ENCODE measurements at regions not wholly inside any gene's neighbourhood (a gene's known extent, or its start where the extent isn't known, plus 50 kb on each side); places are given as distances from the start of the nearest gene placed in this dataset.

DNA sequence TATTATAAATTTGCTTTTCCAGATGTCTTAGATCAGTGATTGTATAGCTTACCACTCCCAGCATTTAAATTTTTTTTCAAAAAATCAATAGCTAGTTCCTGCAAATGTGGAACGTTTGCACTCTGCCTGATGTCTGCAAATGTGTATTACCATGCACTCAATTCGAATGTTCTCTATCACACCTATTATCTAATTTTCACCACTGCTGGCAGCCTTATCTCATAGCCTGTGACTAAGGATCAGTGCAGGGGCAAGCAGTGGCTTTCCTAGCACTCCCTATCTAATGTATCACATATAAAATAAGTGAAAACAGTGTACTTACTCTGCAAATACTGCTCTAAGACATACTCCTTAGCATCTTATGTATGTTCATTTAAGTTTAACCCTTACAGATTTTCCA lies 196.3 kb upstream of the PLSCR5 start (continued):
- TF ChIP-seq YY1 (IDR thresholded peaks at IDR 0.05; ENCODE audit: extremely low read depth, insufficient replicate concordance, low read depth, low read length) = no peak
- TF ChIP-seq SRF (IDR thresholded peaks at IDR 0.05; ENCODE audit: low read depth) = no peak

DNA sequence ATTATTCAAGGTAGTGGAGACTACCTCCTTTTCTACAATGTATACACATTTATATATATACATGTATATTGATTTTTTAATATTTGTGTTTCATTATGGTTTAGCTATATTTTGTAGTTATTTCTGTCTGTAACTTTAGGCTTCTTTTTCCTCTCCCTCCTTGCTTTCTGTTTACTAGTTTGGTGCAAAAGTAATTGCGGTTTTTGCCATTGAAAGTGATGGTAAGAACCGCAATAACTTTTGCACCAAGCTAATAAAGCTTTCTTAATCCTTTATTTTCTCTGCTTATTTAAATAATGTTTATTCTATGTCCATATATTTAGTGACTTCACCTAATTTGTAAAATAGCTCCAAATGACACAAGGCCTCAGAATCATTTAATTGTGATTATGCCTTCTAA lies 195.3 kb upstream of the PLSCR5 start:
- intact Hi-C loops (cut with micrococcal nuclease) = no loop called here
- Histone ChIP-seq H3K4me2 (ENCODE audit: low read length) (no peak overlapping the region), H3K36me3 (ENCODE audit: control insufficient read depth in 1 of 2, insufficient read depth in 2 of 2, low read length in 2 of 2) (no peaks in the 10 kb centered on the region), H3K9ac (ENCODE audit: low read length) (no peak overlapping the region), H3K4me1 (ENCODE audit: control insufficient read depth in 1 of 2, insufficient read depth in 2 of 2, low read length in 2 of 2) (no peaks in the 10 kb centered on the region), H3K79me2 (ENCODE audit: insufficient read depth, low read length) (no peaks in the 10 kb centered on the region), H3K4me3 (replicated peaks in 1 of 2; ENCODE audit: low read depth in 1 of 2, low read length in 2 of 2) (no peak overlapping the region), H3K9me3 (ENCODE audit: control insufficient read depth in 1 of 2, insufficient read depth in 1 of 2, low read depth in 1 of 2, low read length in 2 of 2) (no peaks in the 10 kb centered on the region), H4K20me1 (ENCODE audit: insufficient read depth) (no peaks in the 10 kb centered on the region), H3K9me2 (ENCODE audit: insufficient read depth) (no peaks in the 10 kb centered on the region), H3K27me3 (ENCODE audit: insufficient read depth, low read length) (no peaks in the 10 kb centered on the region), H3K27ac (ENCODE audit: low read depth, low read length) (no peak overlapping the region), H2AFZ (ENCODE audit: low read depth, low read length, poor library complexity, severe bottlenecking) (no peak overlapping the region)
- no peak for DNase-seq (ENCODE audit: low read depth, low spot score)
- ChIA-PET POLR2A (no interaction called here), CTCF (no interaction called here), RAD21 (ENCODE audit: low non-redundant PET in 1 of 2, low total read pairs in 2 of 2, uncharacterized antibody in 2 of 2, unreplicated experiment in 2 of 2) (no interaction called here)
- no peak for TF ChIP-seq CEBPB (IDR thresholded peaks at IDR 0.05; ENCODE audit: low read depth)
- no peak for TF ChIP-seq SP1 (IDR thresholded peaks at IDR 0.05; ENCODE audit: low read depth)
- TF ChIP-seq ELF1 (IDR thresholded peaks at IDR 0.05; ENCODE audit: borderline replicate concordance, low read depth) = no peak
- TF ChIP-seq, protein P1, sequence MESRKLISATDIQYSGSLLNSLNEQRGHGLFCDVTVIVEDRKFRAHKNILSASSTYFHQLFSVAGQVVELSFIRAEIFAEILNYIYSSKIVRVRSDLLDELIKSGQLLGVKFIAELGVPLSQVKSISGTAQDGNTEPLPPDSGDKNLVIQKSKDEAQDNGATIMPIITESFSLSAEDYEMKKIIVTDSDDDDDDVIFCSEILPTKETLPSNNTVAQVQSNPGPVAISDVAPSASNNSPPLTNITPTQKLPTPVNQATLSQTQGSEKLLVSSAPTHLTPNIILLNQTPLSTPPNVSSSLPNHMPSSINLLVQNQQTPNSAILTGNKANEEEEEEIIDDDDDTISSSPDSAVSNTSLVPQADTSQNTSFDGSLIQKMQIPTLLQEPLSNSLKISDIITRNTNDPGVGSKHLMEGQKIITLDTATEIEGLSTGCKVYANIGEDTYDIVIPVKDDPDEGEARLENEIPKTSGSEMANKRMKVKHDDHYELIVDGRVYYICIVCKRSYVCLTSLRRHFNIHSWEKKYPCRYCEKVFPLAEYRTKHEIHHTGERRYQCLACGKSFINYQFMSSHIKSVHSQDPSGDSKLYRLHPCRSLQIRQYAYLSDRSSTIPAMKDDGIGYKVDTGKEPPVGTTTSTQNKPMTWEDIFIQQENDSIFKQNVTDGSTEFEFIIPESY (IDR thresholded peaks at IDR 0.05; ENCODE audit: extremely low read depth, insufficient replicate concordance, low read length) = no peak
- no peak for TF ChIP-seq POLR2A (IDR thresholded peaks at IDR 0.05; ENCODE audit: borderline replicate concordance, extremely low read depth, insufficient read depth, insufficient read length)
- no peak for TF ChIP-seq FOSL1 (IDR thresholded peaks at IDR 0.05; ENCODE audit: low read depth)
- TF ChIP-seq ZNF274 (IDR thresholded peaks at IDR 0.05; ENCODE audit: low read depth, low read length) = no peak
- no peak for TF ChIP-seq SIN3A (IDR thresholded peaks at IDR 0.05; ENCODE audit: low read depth)
- BruUV-seq (replicated peaks) = no TSS peak
- ATAC-seq = no peak
